H9 (cell line): ENCODE measurements at regions not wholly inside any gene's neighbourhood (a gene's known extent, or its start where the extent isn't known, plus 50 kb on each side); places are given as distances from the start of the nearest gene placed in this dataset.

Source experiments
- DNase-seq: peaks from one replicate; pipeline ENCODE4 v3.0.0-alpha.2; 2017
- H2AFZ ChIP-seq: one replicate; pipeline ENCODE4 v1.6.1; 2013; ENCODE audit warnings: mild to moderate bottlenecking, low read length, control low read depth, moderate library complexity
- H2AK5ac ChIP-seq: 2 replicates; pipeline ENCODE4 v1.6.1; 2013; ENCODE audit warnings: low read length, control low read depth, mixed read lengths; ENCODE audit not compliant: insufficient read length
- H2BK120ac ChIP-seq: one replicate; pipeline ENCODE4 v1.6.1; 2013; ENCODE audit warnings: low read depth, mild to moderate bottlenecking, low read length, control low read depth, inconsistent platforms; ENCODE audit not compliant: poor library complexity, severe bottlenecking
- H2BK12ac ChIP-seq: 2 replicates; pipeline ENCODE4 v1.6.1; 2013; ENCODE audit warnings: low read length, control low read depth, mixed read lengths, low read depth; ENCODE audit not compliant: insufficient read length
- H2BK15ac ChIP-seq: 2 replicates; pipeline ENCODE4 v1.6.1; 2013; ENCODE audit warnings: low read depth, low read length, control low read depth
- H2BK20ac ChIP-seq: one replicate; pipeline ENCODE4 v1.6.1; 2013; ENCODE audit warnings: low read depth, mild to moderate bottlenecking, low read length, control low read depth, inconsistent platforms; ENCODE audit not compliant: poor library complexity, severe bottlenecking
- H2BK5ac ChIP-seq: 2 replicates; pipeline ENCODE4 v1.6.1; 2013; ENCODE audit warnings: low read length, control low read depth, mixed read lengths; ENCODE audit not compliant: insufficient read length
- H3K14ac ChIP-seq: 2 replicates; pipeline ENCODE4 v1.6.1; 2013; ENCODE audit warnings: low read length, control low read depth; ENCODE audit not compliant: insufficient read depth
- H3K18ac ChIP-seq: 2 replicates; pipeline ENCODE4 v1.6.1; 2013; ENCODE audit warnings: low read depth, mild to moderate bottlenecking, mixed read lengths, low read length, control low read depth; ENCODE audit not compliant: insufficient read length
- H3K23ac ChIP-seq: 2 replicates; pipeline ENCODE4 v1.6.1; 2013; ENCODE audit warnings: low read length, control low read depth, mixed read lengths, low read depth; ENCODE audit not compliant: insufficient read length
- H3K23me2 ChIP-seq: 2 replicates; pipeline ENCODE4 v1.6.1; 2013; ENCODE audit warnings: low read depth, mild to moderate bottlenecking, mixed read lengths, low read length, control low read depth; ENCODE audit not compliant: insufficient read length, poor library complexity, severe bottlenecking
- H3K27ac ChIP-seq: 2 replicates; pipeline ENCODE4 v1.5.1; 2013; ENCODE audit warnings: low read length, control low read depth, mixed read lengths, low read depth; ENCODE audit not compliant: insufficient read length
- H3K27me3 ChIP-seq: 2 replicates; pipeline ENCODE4 v1.6.1; 2013; ENCODE audit warnings: low read length, control low read depth, inconsistent platforms; ENCODE audit not compliant: insufficient read depth
- H3K4ac ChIP-seq: 2 replicates; pipeline ENCODE4 v1.6.1; 2013; ENCODE audit warnings: low read depth, mild to moderate bottlenecking, control low read depth, inconsistent platforms, low read length, moderate library complexity
- H3K4me1 ChIP-seq: 2 replicates; pipeline ENCODE4 v1.6.1; 2013; ENCODE audit warnings: low read length, control low read depth, inconsistent platforms; ENCODE audit not compliant: insufficient read depth
- H3K4me2 ChIP-seq: 2 replicates; pipeline ENCODE4 v1.6.1; 2013; ENCODE audit warnings: low read length, control low read depth, mixed read lengths; ENCODE audit not compliant: insufficient read length, insufficient read depth
- H3K56ac ChIP-seq: 2 replicates; pipeline ENCODE4 v1.6.1; 2013; ENCODE audit warnings: low read depth, mild to moderate bottlenecking, mixed read lengths, low read length, control low read depth; ENCODE audit not compliant: insufficient read length
- H3K79me1 ChIP-seq: 2 replicates; pipeline ENCODE4 v1.6.1; 2013; ENCODE audit warnings: low read depth, mild to moderate bottlenecking, moderate library complexity, low read length, control low read depth, inconsistent platforms; ENCODE audit not compliant: insufficient read depth, poor library complexity, severe bottlenecking
- H3K79me2 ChIP-seq: 2 replicates; pipeline ENCODE4 v1.6.1; 2013; ENCODE audit warnings: low read length, control low read depth, inconsistent platforms; ENCODE audit not compliant: insufficient read depth
- H3K9ac ChIP-seq: 2 replicates; pipeline ENCODE4 v1.6.1; 2013; ENCODE audit warnings: low read length, control low read depth, mixed read lengths; ENCODE audit not compliant: insufficient read length; ENCODE audit errors: extremely low read depth
- H3K9me3 ChIP-seq: one replicate; pipeline ENCODE4 v1.6.1; 2013; ENCODE audit warnings: low read depth, low read length, inconsistent platforms; ENCODE audit not compliant: control insufficient read depth
- H3T11ph ChIP-seq: one replicate; pipeline ENCODE4 v1.6.1; 2013; ENCODE audit warnings: mild to moderate bottlenecking, low read length, control low read depth, inconsistent platforms
- H4K20me1 ChIP-seq: one replicate; pipeline ENCODE4 v1.6.1; 2013; ENCODE audit not compliant: control insufficient read depth, insufficient read length, insufficient read depth
- H4K5ac ChIP-seq: 2 replicates; pipeline ENCODE4 v1.6.1; 2013; ENCODE audit warnings: low read depth, mild to moderate bottlenecking, mixed read lengths, low read length, control low read depth; ENCODE audit not compliant: insufficient read length
- H4K8ac ChIP-seq: replicated peaks from 2 replicates; pipeline ENCODE4 v1.6.1; 2013; ENCODE audit warnings: low read length, control low read depth, mixed read lengths, low read depth; ENCODE audit not compliant: insufficient read length
- H4K91ac ChIP-seq: 2 replicates; pipeline ENCODE4 v1.6.1; 2013; ENCODE audit warnings: low read depth, mild to moderate bottlenecking, moderate library complexity, mixed read lengths, low read length, control low read depth; ENCODE audit not compliant: insufficient read length
- H3K27ac Mint-ChIP-seq, 3 experiments: 2 replicates in 2 of 3; 3 replicates in 1 of 3; pipeline ENCODE4 v1.8.0; 2020 to 2021; ENCODE audit warnings: mixed read lengths in 3 of 3, mild to moderate bottlenecking in 1 of 3, moderate library complexity in 1 of 3
- H3K27me3 Mint-ChIP-seq: 2 replicates; pipeline ENCODE4 v1.8.0; 2021; ENCODE audit warnings: low read depth, mild to moderate bottlenecking, moderate library complexity, mixed read lengths
- H3K36me3 Mint-ChIP-seq, 3 experiments: 2 replicates in 2 of 3; 3 replicates in 1 of 3; pipeline ENCODE4 v1.8.0; 2020 to 2021; ENCODE audit warnings: low read depth in 3 of 3, mixed read lengths in 3 of 3; ENCODE audit not compliant: insufficient read depth in 1 of 3
- H3K4me1 Mint-ChIP-seq, 2 experiments: 2 replicates each; pipeline ENCODE4 v1.8.0; 2020; ENCODE audit warnings: mixed read lengths in 2 of 2
- H3K4me3 Mint-ChIP-seq, 2 experiments: 2 replicates in 1 of 2; 3 replicates in 1 of 2; pipeline ENCODE4 v1.8.0; 2020 to 2021; ENCODE audit warnings: mild to moderate bottlenecking in 2 of 2, mixed read lengths in 2 of 2, moderate library complexity in 1 of 2
- H3K9me3 Mint-ChIP-seq, 2 experiments: 2 replicates in 1 of 2; 3 replicates in 1 of 2; pipeline ENCODE4 v1.8.0; 2020; ENCODE audit warnings: mild to moderate bottlenecking in 2 of 2, mixed read lengths in 2 of 2, moderate library complexity in 1 of 2
- CTCF ChIP-seq: fragments of 200-600 bp; sonication (generic); conservative IDR thresholded peaks from 3 replicates; pipeline ENCODE4 v1.8.0; 2021; ENCODE audit warnings: antibody characterized with exemption, mild to moderate bottlenecking
- WGBS: extraction: QIAGEN DNeasy Blood & Tissue Kit; methylation state at CpG from one replicate; pipeline ENCODE4 v1.1.7; 2013; ENCODE audit warnings: missing lambda C conversion rate, low lambda C conversion rate, mixed read lengths; ENCODE audit not compliant: insufficient read length; ENCODE audit errors: extremely low coverage; 5-methylcytosine and 5-hydroxymethylcytosine counted together

DNA sequence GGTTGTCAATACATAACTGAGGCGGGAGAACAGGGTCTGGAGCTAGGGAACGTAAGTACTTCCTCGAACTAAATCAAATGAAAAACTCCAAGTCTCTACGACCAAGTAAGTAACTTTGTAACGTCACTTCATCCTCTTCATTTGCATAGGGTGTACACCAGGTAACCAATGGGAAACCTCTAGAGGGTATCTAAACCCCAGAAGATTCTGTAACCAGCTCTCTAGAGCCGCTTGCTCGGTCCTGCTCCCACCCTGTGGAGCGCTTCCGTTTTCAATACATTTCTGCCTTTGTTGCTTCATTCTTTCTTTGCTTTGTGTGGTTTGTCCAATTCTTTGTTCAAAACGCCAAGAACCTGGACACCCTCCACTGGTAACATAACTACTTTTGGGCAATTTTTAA, 133.5 kb upstream of the TMEM170B start:
- H3K9me3 ChIP-seq = no peaks in the 10 kb centered on the region
- no peak overlapping the region for H3K4me2 ChIP-seq
- no peak overlapping the region for H3K56ac ChIP-seq
- no peaks in the 10 kb centered on the region for H3K79me1 ChIP-seq
- H2AFZ ChIP-seq = no peak overlapping the region
- H3K18ac ChIP-seq = no peak overlapping the region
- H2AK5ac ChIP-seq = no peak overlapping the region
- H3K14ac ChIP-seq = no peak overlapping the region
- H2BK20ac ChIP-seq = no peak overlapping the region
- Mint-ChIP-seq H3K27me3 (no peaks in the 10 kb centered on the region), H3K9me3 (peaks cover 0 to 3% of the 10 kb centered on the region in 2 experiments; a peak in 2 of 5 replicates), H3K4me3 (no peak overlapping the region), H3K36me3 (no peaks in the 10 kb centered on the region; a peak in 1 of 7 replicates), H3K27ac (no peak overlapping the region), H3K4me1 (peaks cover 11 to 16% of the 10 kb centered on the region in 2 experiments)
- H3T11ph ChIP-seq = no peak overlapping the region
- no peaks in the 10 kb centered on the region; the same call in 1 of the 2 replicates for H3K4me1 ChIP-seq
- WGBS = no CpG with 5 or more reads among the region's 10 CpGs
- H2BK120ac ChIP-seq = no peak overlapping the region
- H3K4ac ChIP-seq = no peak overlapping the region
- no peak overlapping the region for H2BK12ac ChIP-seq
- no peak overlapping the region for H4K5ac ChIP-seq
- H4K20me1 ChIP-seq = no peaks in the 10 kb centered on the region
- no peak overlapping the region for H2BK15ac ChIP-seq
- H3K9ac ChIP-seq = no peak overlapping the region
- H2BK5ac ChIP-seq = no peak overlapping the region
- H3K27ac ChIP-seq = no peak overlapping the region
- H3K79me2 ChIP-seq = no peaks in the 10 kb centered on the region
- no peak for TF ChIP-seq CTCF
- H3K23me2 ChIP-seq = no peaks in the 10 kb centered on the region
- no peaks in the 10 kb centered on the region for H3K27me3 ChIP-seq
- no peak overlapping the region for H4K91ac ChIP-seq
- no peak overlapping the region for H4K8ac ChIP-seq
- no peak overlapping the region for H3K23ac ChIP-seq
- no peak for DNase-seq
